Stomach smooth muscle (tissue), 2 donors: ENCODE measurements at regions not wholly inside any gene's neighbourhood (a gene's known extent, or its start where the extent isn't known, plus 50 kb on each side); places are given as distances from the start of the nearest gene placed in this dataset.

Experiments used
- H3K27ac ChIP-seq: one replicate; pipeline ENCODE4 v1.7.0; 2013; ENCODE audit warnings: mild to moderate bottlenecking, low read length, inconsistent platforms
- H3K27me3 ChIP-seq, 2 donors: one replicate each; pipeline ENCODE4 v1.7.0; 2013; ENCODE audit warnings: low read length in 2 of 2; ENCODE audit not compliant: insufficient read depth in 2 of 2, control insufficient read depth in 1 of 2
- H3K36me3 ChIP-seq, 2 donors: one replicate each; pipeline ENCODE4 v1.7.0; 2013; ENCODE audit warnings: low read length in 2 of 2; ENCODE audit not compliant: control insufficient read depth in 2 of 2, insufficient read depth in 2 of 2
- H3K4me1 ChIP-seq: one replicate; pipeline ENCODE4 v1.7.0; 2013; ENCODE audit warnings: low read length; ENCODE audit not compliant: control insufficient read depth, insufficient read depth
- H3K4me3 ChIP-seq, 2 donors: one replicate each; pipeline ENCODE4 v1.7.0; 2013; ENCODE audit warnings: low read length in 2 of 2
- H3K9ac ChIP-seq, 2 donors: one replicate each; pipeline ENCODE4 v1.7.0; 2013; ENCODE audit warnings: low read length in 2 of 2, mild to moderate bottlenecking in 1 of 2
- H3K9me3 ChIP-seq, 2 donors: one replicate each; pipeline ENCODE4 v1.7.0; 2013; ENCODE audit warnings: low read length in 2 of 2; ENCODE audit not compliant: control insufficient read depth in 2 of 2
- donor health status: healthy.
- donor health status: Pancreatic carcinoma.

DNA sequence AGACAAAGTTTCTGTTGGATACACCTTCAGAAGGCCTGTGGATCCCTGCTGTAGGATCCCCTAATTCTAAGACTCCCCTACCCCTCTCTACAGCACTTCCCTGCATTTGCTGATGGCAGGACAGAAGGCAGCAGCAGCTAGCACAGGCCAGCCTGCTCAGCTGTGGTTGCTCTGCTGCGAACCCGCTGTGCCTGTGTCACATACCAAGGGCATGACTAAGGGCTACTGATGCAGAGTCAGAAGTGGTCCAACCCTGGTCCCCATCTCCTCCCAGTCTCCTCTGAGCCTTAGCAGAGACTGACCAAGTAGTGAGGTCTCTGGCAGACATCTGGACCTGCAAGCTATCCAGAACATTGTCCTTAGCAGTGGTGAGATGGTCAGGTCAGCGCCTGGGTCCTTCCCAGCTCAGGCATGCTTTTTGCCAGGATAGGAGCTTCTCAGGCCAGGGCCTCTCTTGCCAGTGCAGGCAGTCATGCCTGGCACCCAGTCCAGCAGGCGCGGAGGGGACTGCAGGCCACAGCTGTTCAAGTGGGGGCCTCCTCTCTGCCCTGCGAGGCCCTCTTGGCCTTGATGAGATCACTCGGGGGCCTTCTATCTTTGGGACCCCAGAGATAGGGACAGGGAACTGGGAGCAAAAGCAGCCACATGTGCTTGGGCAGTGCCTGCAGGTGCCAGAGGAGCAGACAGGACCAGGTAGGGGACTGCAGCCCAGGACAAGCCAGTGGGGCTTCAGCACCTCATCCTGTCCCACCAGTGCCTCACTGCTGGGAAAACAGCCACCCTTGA is 146.4 kb downstream of the ZNF248 start:
- H3K4me1 ChIP-seq: peaks cover 19% of the 10 kb centered on the region
- H3K9me3 ChIP-seq: no peaks in the 10 kb centered on the region
- no peaks in the 10 kb centered on the region for H3K36me3 ChIP-seq
- H3K27ac ChIP-seq: no peak overlapping the region
- H3K4me3 ChIP-seq: no peak overlapping the region
- no peaks in the 10 kb centered on the region for H3K27me3 ChIP-seq
- H3K9ac ChIP-seq: no peak overlapping the region

DNA sequence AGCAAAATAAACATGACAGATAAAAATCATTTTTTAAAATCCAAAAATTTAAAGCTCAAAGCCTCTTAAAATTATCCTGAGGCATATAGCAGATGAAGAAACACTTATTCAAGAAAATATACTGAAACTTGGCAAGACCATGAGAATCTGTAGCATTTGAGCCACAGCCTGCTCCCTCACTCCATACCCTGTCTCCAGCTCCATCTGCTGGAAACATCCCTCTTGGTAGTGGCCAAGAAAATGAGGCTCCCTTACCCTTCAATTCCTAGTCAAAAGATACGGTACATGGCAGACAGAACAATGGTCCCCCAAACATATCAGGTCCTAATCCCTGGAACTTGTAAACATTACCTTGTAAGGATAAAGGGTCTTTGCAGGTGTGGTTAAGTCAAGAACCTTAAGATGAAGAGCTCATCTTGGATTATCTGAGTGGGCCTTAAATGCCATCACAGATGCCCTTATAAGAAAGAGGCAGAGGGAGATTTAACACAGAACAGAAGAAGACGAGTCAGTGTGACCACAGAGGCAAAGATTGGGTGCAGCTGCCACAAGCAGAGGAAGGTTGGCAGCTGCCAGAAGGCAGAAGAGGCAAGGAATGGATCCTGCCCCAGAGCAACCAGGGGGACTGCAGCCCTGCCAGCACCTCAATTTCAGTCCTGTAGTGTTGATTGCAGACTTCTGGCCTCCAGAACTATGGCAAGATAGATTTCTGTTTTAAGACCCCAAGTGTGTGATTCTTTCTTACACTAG is 149.4 kb downstream of the ZNF248 start:
- Histone ChIP-seq H3K27me3 (peaks cover 0 to 2% of the 10 kb centered on the region in 2 donors), H3K4me1 (peaks cover 15% of the 10 kb centered on the region), H3K9me3 (no peaks in the 10 kb centered on the region), H3K9ac (no peak overlapping the region), H3K4me3 (no peak overlapping the region), H3K36me3 (no peaks in the 10 kb centered on the region), H3K27ac (no peak overlapping the region)

DNA sequence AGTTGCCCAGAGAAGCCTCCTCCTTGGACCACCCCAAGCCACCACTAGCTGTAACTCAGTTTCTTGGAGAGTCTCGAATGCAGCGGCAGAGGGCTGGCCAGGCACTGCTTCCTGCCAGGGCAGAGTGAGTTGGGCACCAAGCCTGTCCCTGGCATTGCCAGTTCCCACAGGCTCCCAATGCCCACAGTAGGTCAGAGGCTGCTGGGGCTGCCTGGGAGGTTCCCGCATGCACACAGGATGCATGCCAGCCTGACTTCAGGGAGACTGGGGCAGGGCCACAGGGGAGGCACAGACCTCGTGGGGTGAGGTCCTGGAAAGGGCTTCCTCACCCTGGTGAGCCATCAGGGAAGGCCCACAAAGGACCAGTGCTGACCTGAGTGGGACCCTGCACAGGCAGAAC is 152.8 kb downstream of the ZNF248 start:
- H3K9ac ChIP-seq: no peak overlapping the region
- H3K36me3 ChIP-seq: no peaks in the 10 kb centered on the region
- no peaks in the 10 kb centered on the region for H3K4me1 ChIP-seq
- H3K27me3 ChIP-seq: peaks cover 0 to 2% of the 10 kb centered on the region in 2 donors
- H3K9me3 ChIP-seq: no peaks in the 10 kb centered on the region
- no peak overlapping the region for H3K4me3 ChIP-seq
- no peak overlapping the region for H3K27ac ChIP-seq

DNA sequence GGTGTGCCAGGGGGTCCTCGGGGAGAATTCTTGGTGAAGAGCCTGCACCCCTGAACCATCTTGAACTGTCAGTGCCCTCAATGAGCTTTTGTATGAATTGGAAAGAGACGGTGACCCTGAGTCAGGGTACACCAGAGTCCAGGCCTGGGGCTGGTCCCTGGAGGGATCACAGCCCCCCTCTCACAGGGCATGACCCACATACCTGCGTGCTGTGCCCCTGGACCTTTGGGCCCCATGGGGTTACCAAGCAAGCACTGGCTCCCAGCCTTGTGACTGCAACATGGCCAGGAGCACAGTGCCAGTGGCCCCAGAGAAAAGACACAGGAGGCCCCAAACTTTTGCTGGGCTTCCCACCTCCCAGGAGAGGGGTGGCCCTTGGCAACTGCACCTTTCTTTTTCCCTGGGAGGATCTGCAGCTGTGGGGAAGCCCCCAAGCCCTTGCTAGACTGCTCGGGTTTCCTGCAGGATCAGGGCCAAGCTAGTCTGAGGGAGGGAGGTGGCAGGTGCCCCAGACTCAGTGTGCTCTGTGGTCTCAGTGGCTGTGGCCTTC is 153.5 kb downstream of the ZNF248 start:
- H3K36me3 ChIP-seq: no peaks in the 10 kb centered on the region
- H3K9ac ChIP-seq: no peak overlapping the region
- no peaks in the 10 kb centered on the region for H3K4me1 ChIP-seq
- peaks cover 0 to 2% of the 10 kb centered on the region in 2 donors for H3K27me3 ChIP-seq
- H3K4me3 ChIP-seq: no peak overlapping the region
- no peak overlapping the region for H3K27ac ChIP-seq
- H3K9me3 ChIP-seq: no peaks in the 10 kb centered on the region

DNA sequence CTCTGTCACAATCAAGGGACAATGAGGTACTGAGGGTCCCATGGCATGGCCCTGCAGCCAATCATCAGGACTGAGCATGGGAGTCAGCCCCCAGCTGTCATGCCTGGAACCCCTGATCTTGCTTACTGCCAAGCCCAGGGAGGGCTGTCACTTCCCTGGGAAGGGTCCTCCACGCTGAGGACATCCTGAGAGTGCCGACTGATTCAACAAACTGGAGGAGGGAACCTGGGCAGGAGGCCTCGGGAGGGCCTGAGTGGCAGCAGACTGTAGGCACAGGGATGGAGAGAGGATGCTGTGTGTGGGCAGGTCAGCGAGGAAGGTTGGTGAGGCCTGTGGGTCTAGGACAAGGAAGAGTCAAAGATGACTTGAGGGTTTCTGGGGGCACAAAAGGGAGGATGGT is 154.3 kb downstream of the ZNF248 start:
- Histone ChIP-seq H3K4me1 (no peaks in the 10 kb centered on the region), H3K9ac (no peak overlapping the region), H3K27me3 (peaks cover 0 to 2% of the 10 kb centered on the region in 2 donors), H3K9me3 (no peaks in the 10 kb centered on the region), H3K4me3 (no peak overlapping the region), H3K27ac (no peak overlapping the region), H3K36me3 (no peaks in the 10 kb centered on the region)

DNA sequence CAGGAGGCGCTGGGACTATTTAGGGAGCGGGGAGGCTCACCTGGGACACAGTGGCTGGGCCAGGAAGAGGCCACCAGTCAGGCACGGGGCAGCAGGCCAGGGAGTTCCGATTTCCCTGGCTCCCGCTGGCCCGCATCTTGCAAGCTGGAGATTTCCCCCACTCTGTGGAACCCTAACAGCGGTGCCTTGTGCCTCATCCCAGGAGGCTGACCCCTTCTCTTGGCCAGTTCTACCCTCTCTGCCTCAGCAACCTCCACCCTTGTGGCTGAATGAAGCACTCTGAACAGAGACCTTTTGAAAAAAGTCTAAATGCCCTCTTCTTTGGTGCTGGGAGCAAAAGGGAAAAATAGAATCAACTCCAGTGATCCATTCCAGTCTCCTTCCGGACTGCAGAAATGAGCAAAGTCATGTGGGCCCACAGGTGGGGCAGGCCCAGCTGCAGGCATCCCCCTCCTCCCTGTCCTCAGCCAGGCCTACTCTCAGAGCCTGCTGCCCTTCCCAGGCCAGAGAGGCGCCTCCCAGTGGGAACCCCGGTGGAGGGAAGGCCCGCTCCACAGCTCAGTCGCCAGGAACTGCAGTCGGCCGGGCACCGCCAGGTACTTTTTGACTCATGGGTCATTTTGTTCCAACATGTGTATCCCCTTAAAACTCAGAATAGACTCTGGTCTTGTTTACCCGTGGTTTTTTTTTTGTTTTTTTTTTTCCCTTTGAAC is 155.5 kb downstream of the ZNF248 start:
- H3K27me3 ChIP-seq: peaks cover 0 to 2% of the 10 kb centered on the region in 2 donors
- H3K9ac ChIP-seq: no peak overlapping the region
- H3K4me3 ChIP-seq: no peak overlapping the region
- no peaks in the 10 kb centered on the region for H3K36me3 ChIP-seq
- H3K9me3 ChIP-seq: no peaks in the 10 kb centered on the region
- no peaks in the 10 kb centered on the region for H3K4me1 ChIP-seq
- no peak overlapping the region for H3K27ac ChIP-seq

DNA sequence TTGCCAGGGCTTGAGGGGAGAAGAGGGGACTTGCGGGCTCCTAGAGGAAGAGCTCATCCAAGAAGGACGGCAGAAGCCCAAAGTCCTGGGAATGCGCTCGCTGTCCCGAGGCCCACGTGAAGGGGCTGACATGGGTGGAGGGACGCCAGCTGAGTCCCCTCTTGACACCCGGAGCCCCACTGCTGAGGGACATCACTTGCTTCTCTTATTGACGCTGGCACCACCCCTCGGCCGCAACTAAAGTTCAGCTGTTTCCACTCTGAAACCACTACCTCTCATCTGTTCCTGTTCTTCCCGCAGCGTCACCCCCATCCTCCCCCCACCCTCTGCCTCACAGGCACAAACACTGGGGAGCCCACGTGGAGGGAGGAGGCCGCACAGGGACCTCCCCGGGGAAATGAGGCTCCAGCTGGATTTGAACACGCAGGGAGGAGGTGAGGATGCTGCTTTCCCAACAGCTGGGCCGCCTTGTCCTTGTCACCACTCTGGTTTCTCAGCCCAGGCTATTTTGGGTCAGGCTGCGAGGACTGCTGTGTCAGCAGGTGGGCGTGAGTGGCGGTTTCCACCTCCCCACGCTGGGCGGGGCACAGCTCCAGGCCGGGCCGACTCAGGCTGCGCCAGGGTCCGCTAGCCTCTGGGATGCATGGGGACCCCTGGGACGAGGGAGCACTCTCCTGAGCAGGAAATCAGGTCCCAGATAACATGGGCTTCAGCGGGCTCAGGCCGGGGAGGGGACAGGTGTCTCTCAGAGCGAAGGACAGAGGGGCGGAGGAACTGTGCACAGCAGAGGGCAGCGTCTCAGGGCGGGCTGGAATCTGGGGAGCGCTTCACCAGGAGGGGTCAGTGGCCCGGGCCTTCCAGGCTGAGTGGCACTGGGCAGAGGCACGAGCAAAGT is 156.3 kb downstream of the ZNF248 start:
- H3K4me1 ChIP-seq: no peaks in the 10 kb centered on the region
- H3K4me3 ChIP-seq: no peak overlapping the region
- H3K36me3 ChIP-seq: no peaks in the 10 kb centered on the region
- no peak overlapping the region for H3K9ac ChIP-seq
- H3K9me3 ChIP-seq: no peaks in the 10 kb centered on the region
- peaks cover 0 to 2% of the 10 kb centered on the region in 2 donors for H3K27me3 ChIP-seq
- H3K27ac ChIP-seq: no peak overlapping the region

DNA sequence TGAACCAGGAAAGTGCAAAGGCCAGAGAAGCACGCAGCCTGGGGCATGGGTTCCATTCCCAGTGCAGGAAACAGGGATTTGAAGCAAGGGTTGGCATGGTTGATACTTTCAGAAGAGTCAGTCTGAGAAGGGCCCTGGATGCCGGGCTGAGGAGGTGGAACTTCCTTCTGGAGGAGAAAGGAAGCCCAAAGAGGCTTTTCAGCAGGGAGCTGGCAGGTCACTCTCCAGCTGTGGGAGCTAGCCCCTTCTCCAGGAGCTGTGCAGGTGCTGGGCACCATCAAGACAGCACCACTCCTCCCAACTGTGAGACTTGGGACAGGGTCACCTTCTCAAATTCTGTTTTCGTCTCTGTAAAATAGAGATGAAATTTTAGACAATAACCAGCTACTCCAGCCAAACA is 169.8 kb downstream of the ZNF248 start:
- no peak overlapping the region for H3K9ac ChIP-seq
- H3K9me3 ChIP-seq: no peaks in the 10 kb centered on the region
- no peaks in the 10 kb centered on the region for H3K36me3 ChIP-seq
- no peaks in the 10 kb centered on the region for H3K27me3 ChIP-seq
- no peak overlapping the region for H3K27ac ChIP-seq
- H3K4me1 ChIP-seq: no peaks in the 10 kb centered on the region
- H3K4me3 ChIP-seq: no peak overlapping the region

DNA sequence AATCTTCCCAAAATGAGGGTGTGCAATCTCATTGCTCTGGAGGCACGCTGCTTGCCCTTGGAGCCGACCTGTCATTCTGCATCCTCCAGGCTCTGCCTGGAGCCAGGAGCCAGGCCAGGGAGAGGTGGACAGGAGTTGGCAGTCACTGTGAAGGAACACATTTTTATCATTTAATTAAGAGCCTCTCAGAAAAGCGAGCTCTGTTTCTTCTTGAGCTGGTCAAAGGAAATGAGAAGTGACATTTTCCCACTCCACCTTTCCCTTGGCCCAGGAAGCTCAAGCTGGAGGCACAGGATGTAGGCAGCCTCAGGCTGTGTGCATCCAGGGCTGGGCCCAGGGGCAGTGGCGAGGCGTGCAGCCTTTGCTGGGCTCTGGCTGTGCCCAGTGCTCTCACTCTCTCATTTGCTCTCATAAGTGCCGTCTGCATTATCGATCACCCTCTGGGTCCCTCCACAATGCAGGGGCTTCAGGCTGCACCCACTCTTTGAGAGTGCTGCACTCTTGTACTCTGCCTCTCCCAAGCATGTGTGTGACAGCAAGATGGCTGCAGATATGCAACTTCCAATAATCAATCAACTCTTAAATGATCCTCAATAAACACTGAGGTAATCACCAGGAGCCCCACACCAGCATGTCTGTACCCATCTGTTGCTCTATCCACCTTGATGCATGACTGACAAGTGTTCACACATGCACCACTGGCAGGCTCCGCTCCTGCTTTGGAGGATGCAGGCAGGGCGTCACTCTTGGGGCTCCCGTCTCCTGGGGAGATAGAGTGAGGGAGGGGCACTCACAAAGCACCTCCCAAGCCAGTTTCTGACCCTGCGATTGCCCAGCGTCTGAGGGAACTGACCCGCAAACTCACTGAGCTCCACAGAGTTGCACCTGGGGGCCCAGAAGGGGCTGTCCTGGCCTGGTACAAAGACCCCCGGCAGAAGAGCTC is 171.4 kb downstream of the ZNF248 start:
- Histone ChIP-seq H3K27ac (no peak overlapping the region), H3K4me3 (no peak overlapping the region), H3K9me3 (no peaks in the 10 kb centered on the region), H3K27me3 (no peaks in the 10 kb centered on the region), H3K36me3 (no peaks in the 10 kb centered on the region), H3K9ac (no peak overlapping the region), H3K4me1 (no peaks in the 10 kb centered on the region)
